HCT116 (cell line): ENCODE measurements at regions not wholly inside any gene's neighbourhood (a gene's known extent, or its start where the extent isn't known, plus 50 kb on each side); places are given as distances from the start of the nearest gene placed in this dataset.

Experiments
- EZH2 ChIP-seq: fragments of 200-600 bp; sonication (generic); IDR thresholded peaks from 2 replicates; pipeline ENCODE4 v1.6.1; 2017; ENCODE audit warnings: antibody characterized with exemption, mixed run types
- EZH2phosphoT487 ChIP-seq: fragments of 200-600 bp; IDR thresholded peaks from 2 replicates; pipeline ENCODE4 v1.6.1; 2018; ENCODE audit warnings: antibody characterized with exemption, borderline replicate concordance
- MAX ChIP-seq: IDR thresholded peaks from 2 replicates; pipeline ENCODE4 v1.6.1; 2012
- POLR2A ChIP-seq: IDR thresholded peaks from 2 replicates; pipeline ENCODE4 v1.7.0; 2011; ENCODE audit warnings: borderline replicate concordance; ENCODE audit not compliant: insufficient read depth, insufficient read length; ENCODE audit errors: extremely low read depth
- POLR2AphosphoS5 ChIP-seq: IDR thresholded peaks from 2 replicates; pipeline ENCODE4 v1.6.1; 2011; ENCODE audit warnings: mild to moderate bottlenecking, low read depth, low read length, moderate library complexity
- RAD21 ChIP-seq: IDR thresholded peaks from 2 replicates; pipeline ENCODE4 v1.6.1; 2012; ENCODE audit warnings: low read depth, mild to moderate bottlenecking
- REST ChIP-seq: IDR thresholded peaks from 2 replicates; pipeline ENCODE4 v1.6.1; 2012; ENCODE audit warnings: low read depth
- SP1 ChIP-seq: IDR thresholded peaks from 2 replicates; pipeline ENCODE4 v1.6.1; 2012; ENCODE audit warnings: low read depth
- SRF ChIP-seq: IDR thresholded peaks from 2 replicates; pipeline ENCODE4 v1.6.1; 2012; ENCODE audit warnings: low read depth
- TCF7L2 ChIP-seq: IDR thresholded peaks from 2 replicates; pipeline ENCODE4 v1.7.0; 2011; ENCODE audit warnings: borderline replicate concordance, inconsistent platforms; ENCODE audit not compliant: insufficient read depth, insufficient read length; ENCODE audit errors: extremely low read depth
- TF ChIP-seq, protein P1 (sequence below), 3 experiments: fragments of 200-600 bp in 1 of 3; sonication (generic) in 1 of 3; IDR thresholded peaks in 2 of 3; conservative IDR thresholded peaks in 1 of 3; 2 replicates each; pipeline ENCODE4 v1.5.1; 2012 to 2017; ENCODE audit warnings: low read depth in 2 of 3, low read length in 2 of 3, antibody characterized with exemption in 1 of 3, borderline replicate concordance in 1 of 3, control low read depth in 1 of 3, mild to moderate bottlenecking in 1 of 3, mixed read lengths in 1 of 3, mixed run types in 1 of 3, moderate library complexity in 1 of 3; ENCODE audit not compliant: insufficient read depth in 1 of 3

DNA sequence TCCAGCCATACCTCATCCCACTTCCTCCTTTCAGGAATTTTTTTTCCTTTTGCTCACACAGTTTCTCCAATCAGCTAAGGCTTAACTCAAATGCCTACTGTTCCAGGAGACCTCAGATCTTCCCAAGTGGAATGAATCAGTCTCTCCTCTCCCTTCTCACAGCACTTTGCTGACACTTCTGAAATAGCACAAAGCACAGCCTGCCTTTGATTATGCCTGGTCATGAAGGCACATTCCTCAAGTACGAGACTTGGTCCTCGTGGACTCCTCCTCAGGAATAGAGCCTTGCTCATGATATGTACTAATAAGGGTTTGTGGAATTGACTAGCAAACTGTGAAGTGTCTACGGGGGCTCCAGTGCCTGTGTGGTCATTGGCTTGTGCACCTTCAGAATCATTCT is 176.7 kb upstream of the TENM4 start:
- TF ChIP-seq POLR2A (no peak), POLR2AphosphoS5 (no peak), EZH2 (no peak), RAD21 (no peak), REST (no peak), SP1 (no peak), SRF (no peak), MAX (no peak), EZH2phosphoT487 (no peak), TCF7L2 (no peak)
- TF ChIP-seq, protein P1, sequence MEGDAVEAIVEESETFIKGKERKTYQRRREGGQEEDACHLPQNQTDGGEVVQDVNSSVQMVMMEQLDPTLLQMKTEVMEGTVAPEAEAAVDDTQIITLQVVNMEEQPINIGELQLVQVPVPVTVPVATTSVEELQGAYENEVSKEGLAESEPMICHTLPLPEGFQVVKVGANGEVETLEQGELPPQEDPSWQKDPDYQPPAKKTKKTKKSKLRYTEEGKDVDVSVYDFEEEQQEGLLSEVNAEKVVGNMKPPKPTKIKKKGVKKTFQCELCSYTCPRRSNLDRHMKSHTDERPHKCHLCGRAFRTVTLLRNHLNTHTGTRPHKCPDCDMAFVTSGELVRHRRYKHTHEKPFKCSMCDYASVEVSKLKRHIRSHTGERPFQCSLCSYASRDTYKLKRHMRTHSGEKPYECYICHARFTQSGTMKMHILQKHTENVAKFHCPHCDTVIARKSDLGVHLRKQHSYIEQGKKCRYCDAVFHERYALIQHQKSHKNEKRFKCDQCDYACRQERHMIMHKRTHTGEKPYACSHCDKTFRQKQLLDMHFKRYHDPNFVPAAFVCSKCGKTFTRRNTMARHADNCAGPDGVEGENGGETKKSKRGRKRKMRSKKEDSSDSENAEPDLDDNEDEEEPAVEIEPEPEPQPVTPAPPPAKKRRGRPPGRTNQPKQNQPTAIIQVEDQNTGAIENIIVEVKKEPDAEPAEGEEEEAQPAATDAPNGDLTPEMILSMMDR (IDR thresholded peaks at IDR 0.05 in 2 of 3, conservative IDR thresholded peaks at IDR 0.05 in 1 of 3; ENCODE audit: borderline replicate concordance in 1 of 3, insufficient read depth in 1 of 3, low read depth in 2 of 3, low read length in 2 of 3), result no peak
